Gastroesophageal sphincter (tissue), 3 donors: ENCODE measurements at regions not wholly inside any gene's neighbourhood (a gene's known extent, or its start where the extent isn't known, plus 50 kb on each side); places are given as distances from the start of the nearest gene placed in this dataset.

Source experiments
- CTCF ChIP-seq, 4 experiments: fragments of 200-600 bp in 2 of 4; fragments of 450-650 bp in 2 of 4; sonication (generic) in 1 of 4; IDR thresholded peaks; one replicate each; pipeline ENCODE4 v1.5.1; 2017 to 2019; ENCODE audit warnings: antibody characterized with exemption in 4 of 4, mild to moderate bottlenecking in 2 of 4, moderate library complexity in 2 of 4
- POLR2A ChIP-seq, 2 donors: fragments of 450-650 bp; IDR thresholded peaks; one replicate each; pipeline ENCODE4 v1.6.1; 2017; ENCODE audit warnings: antibody characterized with exemption in 2 of 2, mild to moderate bottlenecking in 2 of 2, moderate library complexity in 1 of 2

- TF ChIP-seq POLR2A (IDR thresholded peaks at IDR 0.05) (no peak), CTCF (IDR thresholded peaks at IDR 0.05) (no peak)
Measured at GRCh38 chr2:176689711-176690110, 420.5 kb downstream of the MTX2 start.
